ENCODE measurements at regions not wholly inside any gene's neighbourhood (a gene's known extent, or its start where the extent isn't known, plus 50 kb on each side); places are given as distances from the start of the nearest gene placed in this dataset.

- no peak for DNase-seq
These were observed 114.3 kb upstream of the ZC3H12C start for GRCh38 chr11:109978895-109979294.

- no peak for DNase-seq
These were observed 112.1 kb upstream of the ZC3H12C start for GRCh38 chr11:109981031-109981636.

GRCh38 chr11:109983358-109983757, 109.8 kb upstream of the ZC3H12C start:
- no peak for DNase-seq

GRCh38 chr11:109984634-109985289, 108.4 kb upstream of the ZC3H12C start:
- no peak for DNase-seq

GRCh38 chr11:109986488-109986887, 106.7 kb upstream of the ZC3H12C start:
- DNase-seq: no peak

- DNase-seq: no peak
These were observed 101.4 kb upstream of the ZC3H12C start for GRCh38 chr11:109991835-109992234.

- no peak for DNase-seq
These were observed 99.4 kb upstream of the ZC3H12C start for GRCh38 chr11:109993786-109994185.

- DNase-seq: no peak
These were observed 98.3 kb upstream of the ZC3H12C start for GRCh38 chr11:109994907-109995306.

- DNase-seq: no peak
These were observed 97.1 kb upstream of the ZC3H12C start for GRCh38 chr11:109996060-109996459.

- no peak for DNase-seq
These were observed 94.3 kb upstream of the ZC3H12C start for GRCh38 chr11:109998921-109999320.

GRCh38 chr11:110000031-110000502, 93.1 kb upstream of the ZC3H12C start:
- DNase-seq: no peak

- DNase-seq: no peak
These were observed 92.3 kb upstream of the ZC3H12C start for GRCh38 chr11:110000850-110001249.

GRCh38 chr11:110003426-110003825, 89.8 kb upstream of the ZC3H12C start:
- no peak for DNase-seq

GRCh38 chr11:110011595-110011994, 81.6 kb upstream of the ZC3H12C start:
- no peak for DNase-seq

- no peak for DNase-seq
These were observed 77.5 kb upstream of the ZC3H12C start for GRCh38 chr11:110015695-110016094.

GRCh38 chr11:110019675-110020074, 73.5 kb upstream of the ZC3H12C start:
- no peak for DNase-seq

- DNase-seq: no peak
These were observed 70.6 kb upstream of the ZC3H12C start for GRCh38 chr11:110022548-110022947.

GRCh38 chr11:110023711-110024110, 69.5 kb upstream of the ZC3H12C start:
- no peak for DNase-seq

GRCh38 chr11:110026858-110027626, 66.2 kb upstream of the ZC3H12C start:
- DNase-seq: no peak

GRCh38 chr11:110027627-110028371, 65.4 kb upstream of the ZC3H12C start:
- no peak for DNase-seq

GRCh38 chr11:110028921-110029320, 64.3 kb upstream of the ZC3H12C start:
- DNase-seq: no peak

GRCh38 chr11:110029714-110030113, 63.5 kb upstream of the ZC3H12C start:
- DNase-seq: no peak

- no peak for DNase-seq
These were observed 62.0 kb upstream of the ZC3H12C start for GRCh38 chr11:110031171-110031570.
